G401.6 (cell line): ENCODE measurements at regions not wholly inside any gene's neighbourhood (a gene's known extent, or its start where the extent isn't known, plus 50 kb on each side); places are given as distances from the start of the nearest gene placed in this dataset.
A peak's percentile ranks its signal among the peaks of the same experiment; 100 is the strongest.

Experiments used
- FAIRE-seq: peaks from 2 replicates; lab custom pipeline; 2012; peaks lifted over from hg19 to GRCh38; lab: Jason Lieb, UNC

DNA sequence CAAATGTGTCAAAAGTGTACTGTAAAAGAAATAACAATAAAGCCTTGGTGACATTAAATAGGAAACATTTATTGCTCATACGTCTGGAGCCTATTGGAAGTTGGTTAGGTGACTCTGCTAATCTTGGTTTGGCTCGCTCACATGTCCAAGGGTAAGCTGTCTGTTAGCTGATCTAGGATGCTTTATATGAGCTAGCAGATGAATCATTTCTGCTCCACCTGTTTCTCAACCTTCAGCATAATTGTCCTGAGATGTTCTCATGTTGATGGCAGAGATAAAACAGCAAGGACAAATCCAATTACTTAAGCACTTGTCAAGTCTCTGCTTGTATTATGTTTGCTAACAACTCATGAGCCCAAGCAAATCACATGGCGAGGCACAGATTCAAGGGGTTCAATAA is 56.0 kb upstream of the CD53 start:
- no peak for FAIRE-seq

DNA sequence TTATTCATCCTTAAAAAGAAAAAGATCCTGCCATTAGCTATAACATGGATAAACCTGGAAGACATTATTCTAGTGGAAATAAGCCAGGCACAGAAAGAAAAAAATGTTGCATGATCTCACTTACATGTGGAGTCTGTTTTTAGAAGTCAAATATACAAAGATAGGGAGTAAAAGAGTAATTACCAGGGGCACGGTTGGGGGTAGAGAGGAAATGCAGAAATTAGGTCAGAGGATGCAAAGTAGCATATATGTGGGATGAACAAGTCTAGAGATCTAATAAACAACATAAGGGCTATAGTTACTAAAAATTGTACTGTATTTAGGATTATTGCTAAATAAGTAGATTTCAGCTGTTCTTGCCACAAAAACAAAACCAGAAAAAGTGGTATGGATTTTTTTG is 61.4 kb upstream of the CD53 start:
- no peak for FAIRE-seq

DNA sequence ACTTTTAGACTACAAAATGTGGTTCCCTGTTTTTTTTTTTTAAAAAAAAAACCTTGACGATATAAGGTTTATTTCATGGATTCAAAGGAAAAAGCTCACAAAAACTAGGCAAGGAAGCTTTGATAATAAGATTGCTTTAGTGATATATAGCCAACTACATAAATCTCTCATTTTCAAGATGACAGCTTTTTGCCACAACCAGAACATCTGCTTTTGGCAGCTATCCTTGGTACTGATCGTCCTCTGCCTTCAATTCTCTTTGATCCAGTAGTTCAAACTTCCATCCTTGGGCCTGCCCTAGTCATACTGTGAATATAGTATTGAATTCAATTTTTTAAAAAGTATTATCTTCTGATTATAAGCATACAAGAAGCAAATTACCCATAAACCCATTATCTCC is 72.9 kb upstream of the CD53 start:
- FAIRE-seq: no peak

DNA sequence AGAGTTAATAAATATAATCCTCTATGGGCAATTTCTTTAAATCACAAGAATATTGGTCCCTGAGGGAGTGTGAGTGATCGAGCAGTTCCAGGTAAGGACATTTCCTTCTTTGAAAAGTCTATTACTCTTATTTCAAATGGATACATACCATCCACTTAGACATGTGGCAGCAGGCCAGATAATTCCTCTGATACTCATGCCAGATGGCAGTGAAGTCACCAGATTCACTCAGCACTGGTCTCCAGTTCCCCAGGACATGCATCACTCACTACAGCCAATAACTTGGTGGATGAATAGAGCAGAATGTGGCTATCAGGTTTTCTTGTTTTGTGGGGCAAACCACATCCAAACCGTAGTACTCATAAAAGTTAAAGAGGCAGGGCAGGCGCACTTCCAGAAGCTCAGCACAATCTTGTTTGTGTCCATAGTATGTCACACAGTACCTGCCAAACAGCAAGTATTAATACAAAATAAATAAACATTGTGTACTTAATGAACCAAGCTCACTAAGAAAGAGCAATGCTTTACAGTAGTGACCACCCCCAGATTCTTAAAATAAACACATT is 74.2 kb upstream of the CD53 start:
- FAIRE-seq: no peak

DNA sequence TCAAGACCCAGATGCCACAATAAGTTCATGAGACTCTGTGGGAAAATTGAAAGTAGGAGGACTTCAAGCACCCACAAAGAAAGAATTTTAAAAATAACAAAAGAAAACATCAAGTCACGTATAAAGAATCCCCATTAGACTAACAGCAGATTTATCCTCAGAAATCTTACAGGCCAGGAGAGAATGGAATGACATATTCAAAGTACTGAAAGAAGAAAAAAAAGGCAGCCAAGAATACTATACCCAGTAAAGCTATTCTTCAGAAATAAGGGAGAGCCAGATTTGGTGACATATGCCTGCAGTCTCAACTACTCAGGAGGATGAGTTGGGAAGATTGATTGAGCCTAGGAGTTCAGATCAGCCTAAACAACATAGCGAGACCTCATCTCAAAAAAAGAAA is 84.3 kb upstream of the CD53 start:
- FAIRE-seq: no peak

DNA sequence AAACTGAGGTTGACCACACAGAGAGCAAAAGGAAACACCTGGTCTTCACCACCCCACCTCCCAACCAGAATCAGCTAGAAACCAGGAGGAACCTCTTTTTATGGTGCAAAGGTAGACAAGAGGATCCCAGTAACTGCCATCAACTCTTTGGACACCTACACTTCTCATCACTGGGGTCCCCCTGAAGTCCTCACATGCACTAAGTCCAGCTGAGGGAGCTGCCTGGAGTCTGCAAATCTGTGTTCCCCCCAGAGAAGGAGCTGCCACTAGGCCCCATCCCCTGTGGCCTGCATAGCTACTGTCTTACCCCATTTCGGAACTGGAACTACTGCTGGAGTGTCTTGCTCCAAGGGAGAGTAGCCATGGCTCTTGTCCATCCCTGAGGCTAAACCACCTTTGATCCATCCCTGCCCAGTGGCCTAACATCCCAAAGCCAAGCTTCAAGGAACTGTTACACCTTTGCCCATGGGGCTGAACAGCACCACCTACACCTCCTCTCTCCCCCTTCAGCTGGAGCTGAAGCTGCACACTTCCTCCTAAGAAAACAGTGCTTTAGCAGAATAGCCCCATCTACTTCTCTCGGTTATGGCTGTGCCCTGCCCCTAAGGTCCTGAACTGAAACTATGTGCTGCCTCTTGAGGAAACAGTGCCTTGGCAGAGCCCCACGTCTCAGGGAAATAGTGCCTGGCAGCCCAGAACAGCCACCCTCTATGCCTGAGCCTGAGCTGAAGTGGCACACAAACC is 85.4 kb upstream of the CD53 start:
- no peak for FAIRE-seq

DNA sequence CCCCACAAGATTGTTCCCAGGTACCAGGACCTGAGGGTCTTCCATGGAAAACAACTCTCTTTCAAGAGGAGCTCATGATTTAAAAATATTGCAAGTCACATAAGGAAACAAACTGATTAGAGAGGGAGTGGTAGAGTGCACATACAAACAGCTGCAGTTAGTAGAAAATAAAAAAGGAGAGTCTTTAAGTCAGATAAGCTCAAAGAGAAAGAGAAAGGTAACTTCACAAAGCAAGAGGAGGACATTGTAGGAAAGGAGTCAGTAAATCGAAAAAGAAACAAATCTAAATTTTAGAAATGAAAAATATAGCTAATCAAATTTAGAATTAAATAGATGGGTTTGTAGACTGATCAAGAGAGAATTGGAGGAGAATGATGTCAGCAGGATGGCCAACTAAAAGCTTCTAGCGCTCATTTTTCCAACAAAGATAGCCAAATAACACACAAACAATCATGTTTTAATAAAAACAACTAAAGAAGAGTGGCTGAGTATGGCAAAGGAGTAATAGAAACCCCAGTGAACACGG is 86.1 kb upstream of the CD53 start:
- no peak for FAIRE-seq

DNA sequence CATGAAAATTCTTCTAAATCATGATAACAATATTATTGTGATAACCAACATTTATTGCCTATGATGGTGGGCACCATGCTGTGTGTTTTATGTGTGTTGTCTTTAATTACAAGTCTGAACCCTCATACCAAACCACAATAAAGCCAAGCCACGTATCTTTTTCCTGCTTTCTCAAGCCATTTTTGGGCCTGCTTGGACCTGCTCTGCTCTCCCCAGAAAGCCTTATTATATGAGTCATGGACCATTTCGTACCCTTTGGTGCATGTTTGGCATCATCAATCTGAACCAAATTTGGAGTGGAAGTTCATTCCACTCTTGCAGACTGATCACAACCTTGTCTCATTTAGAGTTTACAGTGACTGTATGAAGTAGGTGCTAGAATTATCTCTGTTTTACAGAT is 87.3 kb upstream of the CD53 start:
- no peak for FAIRE-seq

DNA sequence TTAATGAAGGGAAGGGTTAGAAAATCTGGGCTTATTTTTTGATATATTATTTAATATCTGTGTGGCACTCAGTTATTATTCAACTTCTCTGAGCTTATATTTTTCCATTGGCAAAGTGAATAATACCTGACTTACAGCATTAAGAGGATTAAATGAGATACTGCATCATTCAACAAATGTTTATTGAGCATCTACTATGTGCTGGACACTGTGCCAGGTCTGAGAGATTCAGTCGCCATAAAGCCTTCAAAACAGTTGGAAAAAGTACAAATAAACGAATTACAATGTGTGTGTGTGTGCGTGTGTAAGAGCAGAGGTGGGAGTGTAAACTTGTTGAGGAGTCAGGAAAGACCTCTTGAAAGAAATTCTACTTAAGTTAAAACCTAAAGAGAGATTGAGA is 87.9 kb upstream of the CD53 start:
- no peak for FAIRE-seq

DNA sequence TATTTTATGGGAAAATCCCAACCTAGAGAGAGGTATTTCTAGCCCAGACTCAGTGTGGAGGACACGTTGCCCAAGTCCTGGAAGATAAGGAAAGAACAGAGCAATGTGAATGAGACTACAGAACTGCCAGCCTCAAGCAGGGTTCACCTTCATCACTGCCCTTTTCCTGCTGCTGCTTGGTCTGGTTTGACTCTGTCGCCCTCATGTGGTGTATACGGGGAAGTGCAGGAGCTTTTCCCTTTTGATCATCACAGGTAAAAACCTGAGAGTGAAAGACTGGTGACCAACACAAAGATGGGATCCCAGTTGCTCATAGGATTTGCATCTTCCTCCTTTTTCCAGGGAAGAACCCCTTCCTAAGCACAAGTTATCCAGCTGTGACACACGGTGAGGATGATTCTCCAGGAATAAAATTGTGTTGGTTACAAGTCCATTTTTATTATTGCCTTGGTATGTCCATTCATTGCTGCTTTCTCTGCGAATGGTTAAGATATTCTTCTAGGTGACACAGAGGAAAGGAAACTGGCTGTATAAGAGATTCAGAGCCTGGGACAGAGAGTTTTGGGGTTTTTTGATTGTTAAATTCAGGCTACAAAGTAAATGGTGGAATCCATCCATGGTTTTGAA is 89.5 kb upstream of the CD53 start:
- FAIRE-seq: peak; percentile 33

DNA sequence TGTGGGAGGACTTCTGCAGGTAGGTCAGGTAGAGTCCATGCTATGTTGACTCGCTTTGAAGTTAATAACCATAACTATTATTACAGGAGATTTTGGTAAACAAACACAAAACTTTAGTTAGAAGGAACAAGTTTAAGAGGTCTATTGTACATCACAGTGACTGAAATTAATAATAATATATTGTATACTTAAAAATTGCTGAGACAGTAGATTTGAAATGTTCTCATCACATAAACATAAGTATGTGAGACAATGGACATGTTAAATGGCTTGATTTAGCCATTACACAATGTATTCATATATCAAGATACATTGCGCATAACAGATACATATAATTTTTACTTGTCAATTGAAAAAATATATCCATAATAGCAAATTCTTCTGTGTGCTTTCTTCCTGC is 91.4 kb upstream of the CD53 start:
- no peak for FAIRE-seq

DNA sequence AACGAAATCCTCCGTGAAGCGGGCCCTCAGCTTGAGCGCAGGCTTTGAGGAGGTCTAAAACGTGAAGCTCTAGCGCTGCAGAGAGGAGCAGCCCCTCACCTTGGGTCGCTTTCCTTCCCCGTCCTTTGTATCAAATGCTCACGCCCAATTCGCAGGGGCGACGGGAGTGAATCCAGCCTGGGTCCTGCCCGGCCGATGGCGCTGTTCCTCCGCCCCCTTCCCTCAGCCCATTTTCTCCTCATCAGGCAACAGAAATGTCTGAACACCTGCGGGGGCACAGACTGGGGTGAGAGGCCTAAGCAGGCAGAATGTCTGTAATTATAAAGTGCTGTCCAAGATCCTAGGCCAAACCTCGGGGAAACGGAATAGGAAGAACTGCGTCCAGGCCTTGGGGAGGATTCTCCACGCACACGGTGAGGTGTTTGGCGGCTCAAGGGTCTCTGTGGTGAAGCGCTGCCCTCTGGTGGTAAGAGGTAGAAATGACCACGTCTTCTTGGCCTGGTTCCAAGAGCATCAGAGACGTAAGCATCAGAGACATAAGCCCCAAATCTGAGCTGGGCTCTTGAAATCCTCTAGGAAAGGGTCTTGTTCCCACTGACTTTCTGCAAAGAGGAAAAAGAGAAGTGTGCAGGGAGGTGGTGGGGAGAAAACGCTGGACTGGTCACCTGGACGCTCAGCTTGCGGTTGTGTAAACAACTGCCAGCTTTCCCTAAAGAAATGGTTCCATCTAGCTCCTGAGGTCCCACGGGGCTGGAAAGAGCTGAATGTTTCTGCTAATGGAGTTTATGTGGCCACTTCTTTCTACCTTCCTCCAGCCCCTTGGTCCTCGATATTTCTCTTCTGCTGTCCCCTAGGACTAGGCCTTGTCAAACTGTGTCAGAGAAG is 92.1 kb upstream of the CD53 start:
- FAIRE-seq: no peak

DNA sequence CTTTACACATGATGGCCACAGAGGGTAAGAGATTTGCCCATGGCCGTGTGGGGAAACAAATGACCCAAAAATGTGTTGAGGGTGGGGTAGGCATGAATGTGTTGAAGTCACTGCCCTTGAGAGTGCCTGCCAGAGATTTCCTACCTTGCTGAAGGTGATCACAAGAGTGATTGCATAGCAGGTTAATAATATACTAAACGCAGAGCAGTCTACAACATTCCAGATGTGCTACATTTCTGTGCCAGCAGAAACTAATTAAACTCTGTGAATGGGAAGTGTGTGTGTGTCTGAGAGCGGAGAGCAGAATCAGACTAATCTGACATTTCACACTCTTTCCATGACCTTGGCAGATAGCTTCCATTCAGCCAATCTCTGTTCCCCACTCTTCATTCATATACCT is 93.3 kb upstream of the CD53 start:
- FAIRE-seq: no peak

DNA sequence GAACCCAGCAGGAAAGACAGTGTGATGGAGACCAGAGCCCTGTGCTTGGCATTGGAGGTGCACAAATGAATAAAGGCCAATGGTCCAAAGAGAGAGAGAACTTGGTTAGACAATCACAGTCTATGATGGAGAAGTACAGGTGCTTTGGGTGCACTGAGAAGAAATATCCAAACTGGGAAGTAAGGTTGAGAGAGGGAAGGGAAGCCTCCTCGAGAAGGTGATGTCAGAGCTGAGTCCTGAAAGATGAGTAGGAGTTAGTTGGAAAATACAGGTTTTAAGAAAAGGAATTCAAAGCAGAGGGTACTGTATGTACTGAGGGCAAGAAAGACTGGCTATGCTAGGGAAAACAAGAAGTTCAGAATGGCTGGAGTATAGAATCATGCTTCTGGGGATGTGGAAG is 94.1 kb upstream of the CD53 start:
- FAIRE-seq: no peak

DNA sequence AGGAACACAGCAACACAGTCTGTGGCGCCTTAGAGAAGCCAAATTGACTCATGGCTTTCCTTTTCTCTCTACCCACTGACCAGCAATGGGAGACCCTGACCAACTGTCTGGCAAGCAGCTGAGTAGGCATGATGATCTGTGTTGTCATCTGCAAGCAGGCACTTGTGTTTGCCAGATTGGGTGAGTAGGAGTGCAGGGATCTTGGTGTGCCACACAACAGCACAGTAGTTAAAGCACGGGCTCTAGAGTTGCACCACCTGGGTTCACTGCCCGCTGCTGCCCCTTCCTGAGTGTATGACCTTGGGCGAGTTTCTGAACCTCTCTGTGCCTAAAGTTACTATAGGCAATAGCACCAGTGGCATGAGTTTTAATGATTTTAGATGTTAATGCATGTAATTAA is 95.7 kb upstream of the CD53 start:
- no peak for FAIRE-seq

DNA sequence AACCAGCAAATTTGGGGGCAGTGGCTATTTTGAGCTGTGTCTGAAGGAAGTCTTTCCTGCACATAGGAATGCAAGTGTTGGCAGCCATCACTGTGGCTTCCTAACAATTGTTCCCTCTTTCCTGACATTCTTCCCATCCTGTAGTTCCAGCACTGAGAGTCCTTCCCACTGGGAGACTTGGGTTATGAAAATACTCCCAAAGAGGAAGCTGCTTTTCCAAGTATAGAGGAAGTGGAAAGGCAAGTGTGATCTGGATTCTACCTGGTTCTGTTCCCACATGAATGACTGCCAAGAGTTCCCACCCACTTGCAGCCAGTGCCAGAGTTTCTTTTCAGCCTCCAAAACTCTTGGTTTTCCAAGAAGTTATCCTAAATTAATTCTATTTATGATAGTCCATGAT is 98.5 kb upstream of the CD53 start:
- FAIRE-seq: no peak

DNA sequence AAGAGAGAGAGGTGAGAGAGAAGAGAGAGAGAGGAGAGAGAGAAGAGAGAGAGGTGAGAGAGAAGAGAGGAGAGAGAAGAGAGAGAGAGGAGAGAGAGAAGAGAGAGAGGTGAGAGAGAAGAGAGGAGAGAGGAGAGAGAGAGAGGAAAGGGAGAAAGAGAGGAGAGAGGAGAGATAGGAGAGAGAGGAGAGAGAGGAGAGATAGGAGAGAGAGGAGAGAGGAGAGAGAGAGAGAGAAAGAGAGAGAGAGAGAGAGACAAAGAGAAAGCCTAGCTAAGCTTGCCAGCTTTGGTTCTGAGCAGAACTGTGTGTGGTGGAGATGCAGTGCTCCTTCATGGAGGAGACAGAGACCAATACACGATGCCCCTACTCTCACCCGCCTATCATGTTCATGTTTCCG is 99.1 kb upstream of the KCNA3 start:
- no peak for FAIRE-seq

DNA sequence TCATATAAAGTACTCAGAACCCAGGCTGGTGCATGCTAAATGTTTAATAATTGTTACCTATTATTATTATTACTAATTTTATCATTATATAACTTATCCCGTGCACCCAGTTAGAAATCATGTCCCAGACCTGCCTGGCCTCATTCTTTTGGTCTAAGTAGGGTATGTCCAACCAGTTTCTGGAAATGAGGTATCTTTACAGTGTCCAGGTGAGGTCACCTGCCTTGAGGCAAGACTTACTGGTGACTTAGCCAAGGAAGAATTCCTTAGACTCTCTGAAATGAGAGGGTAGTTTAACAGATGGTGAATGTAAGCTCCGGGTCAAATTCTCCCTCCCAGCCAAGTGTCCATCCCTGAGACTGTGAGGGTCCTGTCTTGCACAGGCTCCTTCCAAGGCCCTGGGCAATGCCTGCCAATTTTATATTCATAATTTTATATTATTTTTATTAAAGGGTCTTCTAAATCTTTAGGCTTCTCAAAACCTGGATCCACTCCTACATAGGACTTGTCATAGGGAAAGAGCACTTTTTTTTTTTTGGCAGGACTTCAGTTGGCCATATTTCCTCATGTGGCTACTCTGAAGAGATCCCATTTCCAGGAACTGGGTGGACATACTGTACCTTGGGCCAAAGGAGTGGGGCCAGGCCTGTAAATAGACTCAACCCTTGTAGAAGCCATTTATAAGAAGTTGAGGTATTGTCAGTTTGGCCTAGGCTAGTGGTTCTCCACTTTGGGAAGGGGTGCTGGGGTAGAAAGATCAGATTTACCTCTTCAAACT is 96.7 kb upstream of the KCNA3 start:
- FAIRE-seq: no peak

DNA sequence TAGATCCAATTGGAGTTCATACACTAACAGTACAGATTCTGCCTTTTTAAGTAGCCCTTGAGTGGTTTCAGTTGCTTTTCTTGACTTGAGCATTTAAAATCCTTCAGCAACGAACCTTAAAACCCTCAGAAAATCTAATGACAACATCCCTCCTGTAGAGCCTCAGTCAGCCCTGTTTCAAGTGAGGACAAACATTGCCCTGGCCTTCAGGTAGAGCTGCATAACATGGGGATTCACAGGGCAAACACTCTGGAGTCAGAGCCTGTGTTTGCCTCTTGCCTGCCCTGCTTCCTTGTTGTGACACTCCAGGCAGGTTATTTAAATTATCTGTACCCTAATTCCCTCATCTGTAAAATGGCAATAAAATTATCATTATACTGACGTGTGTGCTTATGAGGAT is 96.1 kb upstream of the KCNA3 start:
- FAIRE-seq: no peak

DNA sequence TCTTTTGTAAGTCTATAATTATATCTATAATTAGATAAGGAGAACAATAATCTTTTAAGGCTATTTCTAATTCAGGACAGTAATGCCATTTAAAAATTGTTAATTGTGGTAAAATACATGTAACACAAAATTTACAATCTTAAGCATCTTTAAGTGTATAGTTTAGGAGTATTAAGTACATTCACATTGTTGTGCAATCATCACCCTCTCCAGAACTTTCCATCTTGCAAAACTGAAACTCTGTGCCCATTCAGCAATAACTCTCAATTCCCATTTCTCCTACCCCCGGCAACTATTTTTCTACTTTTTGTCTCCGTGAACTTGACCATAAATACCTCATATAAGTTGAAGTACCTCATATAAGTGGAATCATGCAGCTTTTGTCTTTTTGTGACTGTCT is 93.9 kb upstream of the KCNA3 start:
- no peak for FAIRE-seq

DNA sequence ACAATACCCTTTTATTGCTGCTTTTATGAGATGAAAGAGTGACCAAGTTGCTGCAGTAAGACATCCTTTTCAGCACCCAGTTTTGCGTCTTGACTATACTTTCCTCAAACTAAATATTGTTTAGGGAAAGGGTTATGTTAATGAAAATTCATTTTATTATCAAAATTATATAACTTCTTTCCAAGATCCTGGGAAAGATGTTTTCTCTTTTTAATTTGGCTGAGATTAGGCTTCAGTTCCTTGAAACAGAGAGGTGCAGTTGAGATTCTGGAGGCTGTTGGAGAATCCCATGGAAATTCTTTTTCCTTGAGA is 91.6 kb upstream of the KCNA3 start:
- FAIRE-seq: no peak

DNA sequence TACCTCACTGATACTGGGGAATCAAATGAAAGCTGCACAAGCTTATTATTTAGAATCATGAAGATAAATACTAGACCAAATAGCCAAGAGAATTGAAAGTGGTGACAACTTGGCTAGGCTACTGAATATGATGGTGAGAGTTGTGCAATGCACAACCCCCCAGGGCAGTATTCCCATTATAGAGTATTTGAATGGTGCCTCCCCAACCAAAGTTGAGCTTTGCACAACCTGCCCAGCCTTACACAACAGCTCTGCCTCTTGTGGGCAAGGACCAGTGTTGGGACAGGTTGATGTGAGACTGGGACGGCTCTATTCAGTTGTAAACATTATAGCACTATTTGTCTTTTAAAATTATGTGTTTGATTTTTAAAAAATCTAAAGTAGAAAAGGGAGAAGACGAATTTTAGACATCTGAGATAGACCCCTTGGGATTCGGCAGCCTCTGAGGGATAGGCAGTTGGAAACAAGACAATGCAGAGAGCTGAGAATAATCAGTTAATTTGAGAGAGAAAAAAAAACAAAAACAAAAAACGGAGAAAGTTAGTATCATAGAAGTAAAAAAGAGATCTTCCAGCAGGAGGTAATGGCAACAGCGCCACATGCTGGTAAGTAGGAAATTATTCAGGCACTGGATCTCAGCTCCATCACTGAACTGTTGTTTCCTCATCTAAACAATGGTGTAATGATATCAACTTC is 91.0 kb upstream of the KCNA3 start:
- FAIRE-seq: peak; percentile 45
